Mesenchymal stem cell (in vitro differentiated cells and primary cell): ENCODE measurements at regions not wholly inside any gene's neighbourhood (a gene's known extent, or its start where the extent isn't known, plus 50 kb on each side); places are given as distances from the start of the nearest gene placed in this dataset.

ENCODE experiments used
- DNase-seq: peaks from one replicate; pipeline ENCODE4 v3.0.0-alpha.2; 2013
- H2AFZ ChIP-seq: one replicate; pipeline ENCODE4 v1.6.1; 2013; ENCODE audit warnings: low read depth, mild to moderate bottlenecking, control low read depth, inconsistent platforms, low read length, moderate library complexity
- H2AK5ac ChIP-seq: 2 replicates; pipeline ENCODE4 v1.6.1; 2013; ENCODE audit warnings: low read length, moderate library complexity, mild to moderate bottlenecking, inconsistent platforms; ENCODE audit not compliant: severe bottlenecking
- H2BK120ac ChIP-seq: one replicate; pipeline ENCODE4 v1.6.1; 2013; ENCODE audit warnings: low read depth, mild to moderate bottlenecking, inconsistent platforms, low read length, moderate library complexity
- H2BK12ac ChIP-seq, 2 experiments: one replicate each; pipeline ENCODE4 v1.6.1; 2013; ENCODE audit warnings: inconsistent platforms in 2 of 2, low read length in 2 of 2, mild to moderate bottlenecking in 2 of 2, moderate library complexity in 2 of 2, control low read depth in 1 of 2
- H2BK15ac ChIP-seq: one replicate; pipeline ENCODE4 v1.6.1; 2013; ENCODE audit warnings: mild to moderate bottlenecking, low read depth, inconsistent platforms; ENCODE audit not compliant: poor library complexity, severe bottlenecking
- H2BK5ac ChIP-seq: 2 replicates; pipeline ENCODE4 v1.6.1; 2013; ENCODE audit warnings: low read depth, mild to moderate bottlenecking, low read length, control low read depth, inconsistent platforms; ENCODE audit not compliant: poor library complexity, severe bottlenecking
- H3K14ac ChIP-seq, 2 experiments: one replicate each; pipeline ENCODE4 v1.6.1; 2013; ENCODE audit warnings: inconsistent platforms in 2 of 2, low read length in 2 of 2, control low read depth in 1 of 2, mild to moderate bottlenecking in 1 of 2, moderate library complexity in 1 of 2
- H3K18ac ChIP-seq, 2 experiments: one replicate each; pipeline ENCODE4 v1.6.1; 2013; ENCODE audit warnings: inconsistent platforms in 2 of 2, low read length in 2 of 2, control low read depth in 1 of 2, low read depth in 1 of 2, mild to moderate bottlenecking in 1 of 2
- H3K23ac ChIP-seq, 2 experiments: one replicate each; pipeline ENCODE4 v1.6.1; 2013; ENCODE audit warnings: inconsistent platforms in 2 of 2, low read length in 2 of 2, mild to moderate bottlenecking in 2 of 2, moderate library complexity in 2 of 2, control low read depth in 1 of 2
- H3K27ac ChIP-seq: 2 replicates; pipeline ENCODE4 v1.5.1; 2013; ENCODE audit warnings: mild to moderate bottlenecking, moderate library complexity, low read length, control low read depth, inconsistent platforms; ENCODE audit not compliant: poor library complexity, severe bottlenecking
- H3K27me3 ChIP-seq, 2 experiments: 2 replicates each; pipeline versions ENCODE4 v1.6.1 to v1.7.0; 2013; ENCODE audit warnings: low read length in 2 of 2, mild to moderate bottlenecking in 2 of 2, moderate library complexity in 2 of 2, control low read depth in 1 of 2, inconsistent platforms in 1 of 2; ENCODE audit not compliant: control insufficient read depth in 1 of 2, insufficient read depth in 1 of 2
- H3K36me3 ChIP-seq, 2 experiments: 2 replicates each; pipeline versions ENCODE4 v1.6.1 to v1.7.0; 2013; ENCODE audit warnings: low read length in 2 of 2, control low read depth in 1 of 2, inconsistent platforms in 1 of 2, low read depth in 1 of 2, mild to moderate bottlenecking in 1 of 2; ENCODE audit not compliant: insufficient read depth in 2 of 2, control insufficient read depth in 1 of 2
- H3K4ac ChIP-seq, 2 experiments: one replicate each; pipeline ENCODE4 v1.6.1; 2013; ENCODE audit warnings: inconsistent platforms in 2 of 2, low read length in 2 of 2, mild to moderate bottlenecking in 2 of 2, moderate library complexity in 2 of 2, control low read depth in 1 of 2, low read depth in 1 of 2
- H3K4me1 ChIP-seq: 2 replicates; pipeline ENCODE4 v1.6.1; 2013; ENCODE audit warnings: low read depth, low read length, control low read depth; ENCODE audit not compliant: control insufficient read depth, insufficient read depth
- H3K4me2 ChIP-seq: 2 replicates; pipeline ENCODE4 v1.6.1; 2013; ENCODE audit warnings: low read length, mild to moderate bottlenecking, inconsistent platforms; ENCODE audit not compliant: poor library complexity, severe bottlenecking
- H3K4me3 ChIP-seq, 2 experiments: 2 replicates each; pipeline versions ENCODE4 v1.5.1 to v1.7.0; 2013; ENCODE audit warnings: low read length in 2 of 2, mild to moderate bottlenecking in 2 of 2, control low read depth in 1 of 2, low read depth in 1 of 2; ENCODE audit not compliant: insufficient read depth in 1 of 2
- H3K79me1 ChIP-seq: replicated peaks from 2 replicates; pipeline ENCODE4 v1.6.1; 2013; ENCODE audit warnings: mild to moderate bottlenecking, control low read depth, low read length, inconsistent platforms; ENCODE audit not compliant: poor library complexity, severe bottlenecking
- H3K9ac ChIP-seq: 2 replicates; pipeline ENCODE4 v1.7.0; 2013; ENCODE audit warnings: mild to moderate bottlenecking, low read length, moderate library complexity
- H3K9me3 ChIP-seq: 2 replicates; pipeline ENCODE4 v1.7.0; 2013; ENCODE audit warnings: mild to moderate bottlenecking, low read length; ENCODE audit not compliant: control insufficient read depth
- H4K8ac ChIP-seq: one replicate; pipeline ENCODE4 v1.6.1; 2013; ENCODE audit warnings: inconsistent platforms, mild to moderate bottlenecking, low read length, moderate library complexity
- H4K91ac ChIP-seq: one replicate; pipeline ENCODE4 v1.6.1; 2013; ENCODE audit warnings: mild to moderate bottlenecking, low read length, inconsistent platforms
- WGBS: methylation state at CpG from one replicate; pipeline ENCODE4 v1.1.7; 2013; ENCODE audit warnings: mixed read lengths; 5-methylcytosine and 5-hydroxymethylcytosine counted together

- Histone ChIP-seq H3K27me3 (peaks cover 0 to 3% of the 10 kb centered on the region in 2 experiments), H3K9ac (no peak overlapping the region), H3K4ac (no peak overlapping the region), H3K9me3 (peaks cover 25% of the 10 kb centered on the region), H2BK5ac (no peak overlapping the region), H3K36me3 (no peaks in the 10 kb centered on the region), H3K4me1 (peaks cover 2% of the 10 kb centered on the region), H3K18ac (no peak overlapping the region), H3K4me2 (no peak overlapping the region), H2BK15ac (no peak overlapping the region), H3K79me1 (no peaks in the 10 kb centered on the region), H3K4me3 (no peak overlapping the region), H2AFZ (no peak overlapping the region), H4K91ac (no peak overlapping the region), H2AK5ac (no peak overlapping the region), H2BK12ac (no peak overlapping the region), H2BK120ac (no peak overlapping the region), H3K14ac (no peak overlapping the region), H3K23ac (no peak overlapping the region), H3K27ac (no peak overlapping the region), H4K8ac (no peak overlapping the region)
- WGBS: 100% methylated on average over 2 of the region's 3 CpGs
- DNase-seq: no peak
Observed at GRCh38 chr14:54147758-54148157, 191.1 kb upstream of the BMP4 start.

- WGBS: 95% methylated on average over 3 of the region's 3 CpGs
- no peak overlapping the region for H2AFZ ChIP-seq
Observed at GRCh38 chr14:54148251-54148650, 191.6 kb upstream of the BMP4 start.

DNA sequence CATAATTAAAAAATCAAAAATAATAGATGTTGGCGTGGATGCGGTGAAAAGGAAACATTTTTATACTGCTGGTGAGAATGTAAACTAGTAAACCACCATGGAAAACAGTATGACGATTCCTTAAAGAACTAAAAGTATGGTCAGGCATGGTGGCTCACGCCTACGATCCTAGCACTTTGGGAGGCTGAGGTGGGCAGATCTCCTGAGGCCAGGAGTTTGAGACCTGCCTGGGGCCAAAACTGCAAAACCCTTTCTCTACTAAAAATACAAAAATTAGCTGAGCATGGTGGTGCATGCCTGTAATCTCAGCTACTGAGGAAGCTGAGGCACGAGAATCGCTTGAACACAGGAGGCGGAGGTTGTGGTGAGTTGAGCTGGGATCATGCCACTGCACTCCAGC is 195.7 kb upstream of the BMP4 start:
- no peak overlapping the region for H2AK5ac ChIP-seq
- WGBS: 96% methylated on average over 8 of the region's 8 CpGs
- H3K27ac ChIP-seq: no peak overlapping the region
- no peak overlapping the region for H2BK5ac ChIP-seq
- no peak overlapping the region for H2AFZ ChIP-seq
- H4K8ac ChIP-seq: no peak overlapping the region
- H3K14ac ChIP-seq: no peak overlapping the region
- no peak overlapping the region for H3K4me2 ChIP-seq
- no peak overlapping the region for H2BK120ac ChIP-seq
- no peak overlapping the region for H3K23ac ChIP-seq
- no peak overlapping the region for H3K4me3 ChIP-seq
- no peak overlapping the region for H4K91ac ChIP-seq
- no peaks in the 10 kb centered on the region for H3K4me1 ChIP-seq
- no peak overlapping the region for H3K9ac ChIP-seq
- no peak for DNase-seq
- H3K36me3 ChIP-seq: no peaks in the 10 kb centered on the region
- H3K27me3 ChIP-seq: no peaks in the 10 kb centered on the region
- no peak overlapping the region for H3K18ac ChIP-seq
- peaks cover 25% of the 10 kb centered on the region for H3K9me3 ChIP-seq
- H2BK12ac ChIP-seq: no peak overlapping the region
- no peaks in the 10 kb centered on the region for H3K79me1 ChIP-seq
- no peak overlapping the region for H3K4ac ChIP-seq
- H2BK15ac ChIP-seq: no peak overlapping the region

More at GRCh38 chr14:54148251-54148650, 191.6 kb upstream of the BMP4 start:
- Histone ChIP-seq H3K9me3 (peaks cover 25% of the 10 kb centered on the region), H3K4ac (no peak overlapping the region), H4K91ac (no peak overlapping the region), H2AK5ac (no peak overlapping the region), H3K23ac (no peak overlapping the region), H3K14ac (no peak overlapping the region), H3K4me2 (no peak overlapping the region), H2BK5ac (no peak overlapping the region), H3K27me3 (peaks cover 0 to under 1% of the 10 kb centered on the region in 2 experiments), H3K36me3 (no peaks in the 10 kb centered on the region), H2BK15ac (no peak overlapping the region), H3K9ac (no peak overlapping the region), H3K27ac (no peak overlapping the region), H3K18ac (no peak overlapping the region), H4K8ac (no peak overlapping the region), H3K4me1 (peaks cover 2% of the 10 kb centered on the region), H3K4me3 (no peak overlapping the region), H3K79me1 (no peaks in the 10 kb centered on the region), H2BK120ac (no peak overlapping the region), H2BK12ac (no peak overlapping the region)
- DNase-seq: peak; percentile 15

GRCh38 chr14:54166049-54166950 is 209.7 kb upstream of the BMP4 start:
- Histone ChIP-seq H3K79me1 (no peaks in the 10 kb centered on the region), H4K91ac (no peak overlapping the region)

More at GRCh38 chr14:54166049-54166950, 209.7 kb upstream of the BMP4 start:
- Histone ChIP-seq H2AK5ac (peak overlapping the region; percentile 16), H2BK15ac (no peak overlapping the region), H3K18ac (peak overlapping the region in 1 of 2 experiments; percentile 82), H3K4me2 (no peak overlapping the region), H3K9ac (no peak overlapping the region), H3K4ac (peak overlapping the region in 1 of 2 experiments; percentile 50), H3K4me3 (no peak overlapping the region), H3K27ac (no peak overlapping the region), H2BK120ac (no peak overlapping the region), H3K27me3 (peaks cover 0 to 9% of the 10 kb centered on the region in 2 experiments), H3K23ac (no peak overlapping the region), H3K9me3 (no peaks in the 10 kb centered on the region), H4K8ac (no peak overlapping the region), H2BK12ac (peak overlapping the region in 1 of 2 experiments; percentile 63), H2AFZ (no peak overlapping the region), H3K4me1 (peaks cover 1% of the 10 kb centered on the region), H2BK5ac (no peak overlapping the region), H3K14ac (peak overlapping the region in 1 of 2 experiments; percentile 86), H3K36me3 (no peaks in the 10 kb centered on the region)
- 94% methylated on average over 7 of the region's 8 CpGs for WGBS
- no peak for DNase-seq
